Stimulated activated CD4-positive, alpha-beta T cell treated with anti-CD3 and anti-CD28 coated beads, Interleukin-15, amount 100 ng/mL, for 24 hours (primary cell): ENCODE measurements at regions not wholly inside any gene's neighbourhood (a gene's known extent, or its start where the extent isn't known, plus 50 kb on each side); places are given as distances from the start of the nearest gene placed in this dataset.

ENCODE experiments used
- DNase-seq: peaks from one replicate; pipeline ENCODE4 v3.0.0-alpha.2; 2020

DNA sequence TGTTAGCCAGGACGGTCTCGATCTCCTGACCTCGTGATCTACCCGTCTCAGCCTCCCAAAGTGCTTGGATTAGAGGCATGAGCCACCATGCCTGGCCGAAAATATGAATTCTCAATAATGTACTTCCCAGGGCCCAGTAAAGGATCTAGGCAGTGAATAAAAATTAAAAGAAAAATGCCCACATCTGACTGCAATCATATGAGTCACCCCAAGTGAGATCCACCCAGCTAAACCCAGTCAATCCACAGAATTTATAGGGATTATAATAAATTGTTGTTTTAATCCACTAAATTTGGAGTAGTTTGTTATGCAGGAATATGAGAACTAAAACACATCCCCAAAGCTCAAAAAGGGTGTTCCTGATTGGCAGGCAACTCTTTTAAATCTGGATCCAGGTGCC is 93.5 kb upstream of the STK39 start:
- DNase-seq = no peak

DNA sequence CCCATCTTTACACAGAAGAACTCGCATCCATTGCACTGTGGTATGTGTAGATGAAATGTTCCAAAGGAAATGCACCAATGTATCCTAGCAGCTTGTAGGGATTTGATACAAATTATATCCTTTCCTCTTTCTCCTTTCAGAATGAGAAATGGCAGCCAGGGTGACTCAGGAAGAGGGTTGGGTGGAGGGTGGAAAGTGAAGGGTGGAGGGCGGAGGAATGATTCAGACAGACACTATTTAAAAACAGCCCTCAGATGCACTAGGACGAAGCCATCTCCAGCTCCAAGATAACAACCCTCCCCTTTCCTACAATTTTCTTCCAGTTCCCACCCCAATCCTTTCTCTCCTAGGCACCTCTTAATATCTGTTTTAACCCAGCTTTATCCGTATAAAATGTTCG is 96.2 kb upstream of the STK39 start:
- DNase-seq = no peak

DNA sequence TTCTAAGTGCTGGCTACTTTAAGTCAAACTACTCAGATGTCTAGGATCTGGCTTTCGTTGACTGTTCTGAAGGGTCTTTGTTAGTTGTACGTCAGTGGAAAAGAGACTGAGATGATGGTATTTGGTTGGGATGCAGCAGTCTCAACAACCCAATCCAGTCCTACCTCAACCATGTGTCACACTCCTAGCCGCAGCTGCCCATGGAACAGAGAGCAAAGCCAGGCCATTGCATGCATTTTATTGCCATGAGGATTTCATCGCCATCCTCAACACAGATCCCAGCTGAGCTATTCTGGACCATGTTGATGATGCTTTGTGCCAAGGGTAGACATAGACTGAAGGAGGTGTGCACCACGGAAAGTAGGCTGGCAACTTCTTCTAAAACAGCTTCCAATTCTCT is 97.3 kb upstream of the STK39 start:
- no peak for DNase-seq

DNA sequence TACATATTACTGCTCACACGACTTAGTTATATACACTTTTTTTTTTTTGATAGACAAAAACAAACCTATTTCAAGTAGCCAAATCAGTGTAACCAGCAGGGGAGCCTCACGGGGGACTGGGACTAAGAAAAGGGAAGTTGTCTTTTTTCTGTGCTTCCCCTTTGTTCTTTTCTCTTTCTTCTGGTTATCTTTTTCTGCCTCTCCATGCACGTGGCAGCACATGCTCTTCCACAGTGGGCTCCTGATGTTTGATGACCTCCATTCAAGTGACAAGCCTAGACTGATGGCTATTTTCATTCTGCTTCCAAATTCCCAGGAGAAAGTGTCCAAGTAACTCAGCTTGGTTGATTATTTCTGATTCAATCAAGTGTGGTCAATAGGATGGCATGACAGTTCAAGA is 98.2 kb upstream of the STK39 start:
- DNase-seq = no peak

DNA sequence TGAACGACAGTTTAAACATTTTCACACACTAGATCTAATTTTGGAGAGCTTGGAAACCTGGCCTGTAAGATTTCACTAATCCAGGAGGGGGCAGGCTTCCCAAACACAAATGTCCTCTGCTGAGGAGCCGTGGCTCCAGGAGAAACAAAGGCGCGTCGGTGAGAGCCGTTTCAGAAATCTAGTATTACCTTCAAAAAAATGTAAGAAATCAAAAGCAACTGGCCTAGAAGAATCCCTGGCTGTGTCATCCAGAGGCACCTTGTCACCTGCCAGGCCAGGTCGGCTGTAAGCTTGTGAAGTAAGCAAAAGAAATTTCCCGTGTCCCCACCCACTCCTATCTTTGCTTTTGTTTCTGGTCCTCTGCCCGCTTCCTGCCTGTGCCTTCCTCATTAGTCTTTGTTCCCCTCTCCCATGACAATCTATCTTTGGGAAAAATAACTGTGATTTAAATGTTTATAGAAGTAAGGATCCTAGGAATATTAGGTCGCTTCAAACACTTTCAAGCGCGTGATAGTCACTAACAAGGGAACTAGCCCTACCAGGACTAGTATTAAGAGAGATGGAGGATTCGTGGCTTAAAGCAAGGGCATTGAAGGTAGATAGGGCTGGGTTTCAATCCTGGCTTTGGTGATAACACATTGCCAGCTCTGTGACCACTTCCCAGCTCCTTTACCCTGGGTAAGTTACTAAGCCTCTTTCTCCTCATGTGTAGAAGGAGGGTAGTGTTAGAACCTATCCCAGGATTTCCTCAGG is 99.5 kb upstream of the STK39 start:
- peak; percentile 76 for DNase-seq

DNA sequence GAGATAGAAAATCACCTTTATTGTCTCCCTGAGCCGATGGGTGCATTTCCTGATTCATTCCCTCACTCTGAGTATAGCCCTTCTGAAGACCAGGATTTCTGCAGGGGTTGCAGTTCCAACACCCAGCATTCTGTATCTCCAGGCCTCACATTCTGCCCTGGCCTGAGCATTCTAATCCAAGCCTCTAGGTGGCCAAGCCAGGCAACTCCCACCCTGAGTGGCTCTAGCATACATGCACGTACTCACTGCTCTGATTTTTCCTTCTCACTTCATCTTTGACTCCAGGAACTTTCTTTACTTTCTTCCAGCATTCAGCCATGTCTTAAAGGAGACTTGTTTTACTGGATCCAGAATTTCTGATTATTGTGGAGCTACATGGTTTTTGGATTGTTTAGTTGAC is 100.7 kb upstream of the STK39 start:
- DNase-seq = peak; percentile 12

DNA sequence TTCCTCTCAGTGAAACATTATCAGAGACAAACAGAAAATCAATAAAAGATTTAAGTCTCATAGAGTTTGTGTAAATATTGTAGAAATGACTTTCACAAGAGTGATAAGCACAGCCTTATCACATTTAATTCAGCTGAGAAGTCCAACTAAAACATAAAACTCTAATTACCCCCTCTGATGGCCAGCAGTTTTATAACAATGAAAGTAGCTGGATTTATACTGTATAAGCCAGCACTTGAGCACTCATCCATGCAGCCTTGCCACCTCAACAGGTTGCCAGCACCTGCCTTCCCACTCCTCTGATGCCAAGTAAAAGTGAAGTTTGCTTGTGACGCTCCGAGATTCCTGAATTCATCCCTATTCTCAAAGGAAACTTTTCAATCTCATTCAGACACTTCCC is 103.0 kb upstream of the STK39 start:
- DNase-seq = no peak

DNA sequence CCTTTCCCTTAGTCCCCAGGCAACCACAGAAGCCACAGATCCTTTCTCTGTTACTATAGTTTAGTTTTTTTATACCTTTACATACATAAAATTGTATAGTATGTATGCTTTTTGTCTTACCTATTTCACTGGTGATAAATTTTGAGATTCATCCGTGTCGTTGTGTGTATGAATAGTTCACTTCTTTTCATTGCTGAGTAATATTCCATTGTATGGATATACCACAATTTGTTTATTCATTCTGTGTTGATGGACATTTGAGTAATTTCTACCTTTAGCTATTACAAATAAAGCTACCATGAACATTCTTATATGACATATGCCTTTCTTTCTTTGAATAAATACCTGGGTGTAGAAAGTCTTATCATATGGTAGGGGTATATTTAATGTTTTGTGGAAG is 102.8 kb upstream of the CERS6 start:
- no peak for DNase-seq

DNA sequence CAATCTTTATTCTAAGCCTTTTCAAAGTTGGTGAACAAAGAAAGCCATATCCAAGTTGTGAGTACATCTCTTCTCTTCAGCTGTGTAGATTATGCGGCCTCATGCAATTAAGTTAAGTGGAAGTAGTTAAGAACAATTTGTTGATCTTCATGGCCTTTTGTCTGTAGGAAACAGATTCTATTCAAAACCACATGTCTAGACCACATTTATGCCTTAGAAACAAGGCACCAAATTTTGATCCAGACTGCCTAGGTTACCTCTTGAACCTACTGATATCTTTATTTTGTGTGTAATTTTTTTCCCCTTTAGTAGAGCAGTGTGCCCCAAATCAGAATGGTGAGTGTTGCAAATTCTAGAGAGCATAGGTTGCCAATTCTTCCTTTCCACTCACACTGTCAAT is 101.6 kb upstream of the CERS6 start:
- no peak for DNase-seq

DNA sequence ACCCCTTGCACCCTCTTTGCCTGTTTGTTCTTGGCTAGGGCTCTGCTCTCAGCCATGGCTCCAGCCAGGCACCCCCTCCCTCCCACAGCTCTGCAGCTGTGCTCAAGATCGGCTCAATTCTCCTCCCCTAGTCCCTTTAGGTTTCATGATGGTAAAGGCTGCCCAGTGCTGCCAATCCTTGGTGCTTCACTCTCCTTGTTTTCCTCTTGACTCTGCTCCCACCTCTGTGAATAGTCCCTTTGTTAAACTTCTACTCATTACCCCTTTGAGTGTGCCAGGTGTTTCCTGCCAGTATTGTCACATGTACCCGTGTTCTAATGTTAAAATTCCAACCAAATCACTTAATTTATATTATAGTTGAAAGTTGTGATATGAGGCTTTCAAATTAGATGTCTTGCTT is 101.0 kb upstream of the CERS6 start:
- no peak for DNase-seq

DNA sequence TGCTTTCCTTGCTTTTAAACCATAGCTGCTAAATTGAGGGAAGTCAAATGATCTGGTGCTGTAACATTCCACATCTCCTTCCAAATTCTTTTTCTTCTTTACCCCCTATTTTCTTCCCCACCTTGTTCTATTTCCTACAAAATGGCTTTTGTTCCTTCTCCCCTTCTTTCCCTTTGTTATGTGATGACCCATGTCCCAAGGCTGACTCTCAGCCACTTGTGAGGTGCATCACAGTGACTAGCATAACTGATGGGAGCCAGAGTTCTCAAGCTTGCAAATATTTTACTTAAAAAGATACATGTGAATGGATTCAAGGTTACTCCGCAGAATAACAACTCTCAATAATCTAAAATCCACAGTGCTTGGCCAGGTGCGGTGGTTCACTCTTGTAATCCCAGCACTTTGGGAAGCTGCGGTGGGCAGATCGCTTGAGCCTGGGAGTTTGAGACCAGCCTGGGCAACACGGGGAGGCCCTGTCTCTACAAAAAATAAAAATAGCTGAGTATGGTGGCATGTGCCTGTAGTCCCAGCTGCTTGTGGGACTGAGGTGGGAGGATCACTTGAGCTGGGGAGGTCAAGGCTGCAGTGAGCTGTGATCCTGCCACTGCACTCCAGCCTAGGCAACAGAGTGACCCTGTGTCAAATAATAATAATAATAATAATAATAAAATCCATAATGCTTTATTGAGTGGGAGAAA is 100.1 kb upstream of the CERS6 start:
- no peak for DNase-seq

DNA sequence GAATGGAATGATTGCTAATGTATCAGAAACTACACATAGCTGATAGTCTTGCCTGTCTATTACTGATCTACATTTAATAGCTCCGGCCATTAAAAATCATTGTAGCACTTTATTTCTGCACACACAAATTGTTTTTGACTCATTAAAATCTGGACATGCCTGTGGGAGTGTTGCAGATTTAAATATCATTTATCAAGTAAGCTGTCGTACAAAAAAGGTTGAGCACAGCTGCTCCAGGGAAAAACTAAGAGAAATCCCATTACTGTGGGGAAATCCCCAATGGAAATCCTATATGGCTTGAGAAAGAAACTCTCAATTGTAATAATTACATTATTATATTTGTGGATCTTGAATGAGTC is 99.6 kb upstream of the CERS6 start:
- no peak for DNase-seq

DNA sequence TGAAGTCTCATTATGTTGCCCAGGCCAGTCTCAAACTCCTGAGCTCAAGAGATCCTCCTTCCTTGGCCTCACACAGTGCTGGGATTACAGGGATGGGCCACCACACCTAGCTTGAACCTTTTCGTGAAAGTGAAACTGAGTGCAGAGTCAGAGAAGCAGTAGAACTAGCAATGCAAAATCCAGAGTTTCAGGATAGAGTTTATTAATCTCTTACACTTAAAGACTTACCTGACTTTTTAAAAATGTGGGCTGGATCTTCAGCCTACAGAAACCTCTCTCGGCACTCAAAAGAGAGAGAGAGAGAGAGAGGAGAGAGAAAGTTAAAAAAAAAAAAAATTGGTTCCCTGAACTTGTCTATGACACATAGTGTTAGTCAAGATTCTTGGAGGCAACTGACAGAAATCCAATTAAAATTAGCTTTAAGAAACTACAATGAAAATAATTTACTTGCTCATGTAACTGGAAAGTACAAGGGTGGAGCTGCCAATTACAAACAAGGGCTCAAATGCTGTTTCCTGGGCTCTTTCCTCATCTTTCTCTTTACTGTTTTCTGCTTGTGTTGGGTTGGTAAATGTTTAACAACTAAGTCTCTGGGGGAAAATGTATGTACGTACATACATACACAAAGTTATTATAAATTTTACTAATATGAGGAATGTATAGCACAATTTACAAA is 98.1 kb upstream of the CERS6 start:
- no peak for DNase-seq

DNA sequence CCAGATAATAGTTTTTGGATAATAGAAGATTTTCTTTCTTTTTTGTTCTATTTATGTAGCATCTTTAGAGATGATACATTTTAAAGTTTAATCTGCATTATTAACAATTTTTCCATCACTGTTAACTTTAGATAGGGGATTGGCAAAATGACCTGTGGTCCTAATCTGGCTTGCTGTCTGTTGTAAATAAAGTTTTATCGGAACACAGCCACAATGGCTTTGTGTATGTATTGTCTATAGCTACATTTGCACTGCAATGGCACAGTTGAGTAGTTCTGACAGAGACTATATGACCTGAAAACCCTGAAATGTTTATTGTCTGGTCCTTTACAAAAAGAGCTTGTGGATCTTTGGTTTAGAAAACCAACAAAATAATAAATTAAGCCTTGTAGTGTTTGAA is 97.0 kb upstream of the CERS6 start:
- no peak for DNase-seq

DNA sequence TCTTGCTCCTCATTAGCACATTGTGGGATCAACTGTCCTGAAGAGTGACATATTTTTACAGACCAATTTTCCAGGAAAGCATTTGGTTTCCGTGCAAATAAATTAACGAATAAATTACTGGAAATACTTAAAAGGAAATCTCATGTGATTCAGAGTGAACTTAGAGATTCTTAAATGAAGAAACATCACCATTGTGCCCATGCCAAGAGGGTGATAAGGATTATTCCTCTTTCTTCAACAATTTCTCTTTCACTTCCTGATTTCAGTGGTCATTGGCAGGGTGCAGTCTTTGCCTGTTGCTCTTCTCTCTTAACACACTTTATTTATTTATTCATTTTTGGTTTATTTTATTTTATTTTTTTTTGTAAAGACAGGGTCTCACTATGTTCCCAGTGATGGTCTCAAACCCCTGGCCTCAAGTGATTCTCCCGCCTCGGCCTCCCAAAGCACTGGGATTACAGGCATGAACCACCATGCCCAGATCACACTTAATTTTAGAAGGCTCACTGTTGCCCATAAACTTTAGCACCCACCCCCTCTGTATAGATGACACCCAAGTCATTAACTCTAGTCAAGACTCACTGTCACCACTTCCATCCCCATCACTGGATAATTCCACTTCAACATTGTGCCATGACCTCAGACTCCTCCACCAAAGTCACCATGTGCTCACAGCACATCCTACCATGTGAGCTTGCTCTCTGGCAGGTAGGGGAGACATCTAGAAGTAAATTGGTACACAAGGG is 92.6 kb upstream of the CERS6 start:
- no peak for DNase-seq

DNA sequence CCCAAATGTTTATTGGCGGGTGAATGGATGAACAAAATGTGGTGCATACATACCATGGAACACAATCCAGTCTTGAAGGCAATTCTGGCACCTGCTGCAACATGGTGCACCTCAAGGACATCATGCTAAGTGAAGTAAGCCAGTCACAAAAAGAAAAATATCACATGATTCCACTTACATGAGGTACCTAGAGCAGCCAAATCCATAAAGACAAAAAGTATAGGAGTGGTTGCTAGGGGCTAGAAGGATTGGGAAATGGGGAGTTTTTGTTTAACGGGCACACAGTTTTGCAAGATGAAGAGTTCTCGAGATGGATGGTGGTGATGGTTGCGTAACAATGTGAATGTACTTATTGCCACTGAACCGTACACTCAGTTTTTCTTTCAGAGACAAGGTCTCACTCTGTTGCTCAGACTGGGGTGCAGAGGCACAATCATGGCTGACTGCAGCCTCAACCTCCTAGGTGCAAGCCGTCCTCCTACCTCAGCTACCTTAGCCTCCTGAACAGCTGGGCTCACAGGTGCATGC is 90.9 kb upstream of the CERS6 start:
- DNase-seq = no peak

DNA sequence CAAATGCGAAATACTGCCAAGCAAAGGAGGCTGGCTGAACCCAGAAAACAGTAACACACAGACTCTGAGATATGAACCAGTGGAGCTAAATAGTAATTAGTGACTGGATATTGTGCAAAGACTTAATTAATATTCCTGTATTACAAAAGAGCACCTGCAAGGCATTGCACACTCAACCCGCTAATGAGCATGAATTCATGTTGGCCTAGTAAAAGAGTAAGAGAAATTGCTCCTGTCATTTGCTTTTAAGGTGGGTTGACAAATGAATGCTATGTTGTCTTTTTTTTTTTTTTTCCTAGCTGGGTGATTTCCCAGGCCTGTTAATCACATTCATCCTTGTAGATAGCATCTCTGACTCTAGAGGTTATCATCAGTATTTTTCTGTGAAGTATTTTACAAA is 87.0 kb upstream of the CERS6 start:
- DNase-seq = no peak

DNA sequence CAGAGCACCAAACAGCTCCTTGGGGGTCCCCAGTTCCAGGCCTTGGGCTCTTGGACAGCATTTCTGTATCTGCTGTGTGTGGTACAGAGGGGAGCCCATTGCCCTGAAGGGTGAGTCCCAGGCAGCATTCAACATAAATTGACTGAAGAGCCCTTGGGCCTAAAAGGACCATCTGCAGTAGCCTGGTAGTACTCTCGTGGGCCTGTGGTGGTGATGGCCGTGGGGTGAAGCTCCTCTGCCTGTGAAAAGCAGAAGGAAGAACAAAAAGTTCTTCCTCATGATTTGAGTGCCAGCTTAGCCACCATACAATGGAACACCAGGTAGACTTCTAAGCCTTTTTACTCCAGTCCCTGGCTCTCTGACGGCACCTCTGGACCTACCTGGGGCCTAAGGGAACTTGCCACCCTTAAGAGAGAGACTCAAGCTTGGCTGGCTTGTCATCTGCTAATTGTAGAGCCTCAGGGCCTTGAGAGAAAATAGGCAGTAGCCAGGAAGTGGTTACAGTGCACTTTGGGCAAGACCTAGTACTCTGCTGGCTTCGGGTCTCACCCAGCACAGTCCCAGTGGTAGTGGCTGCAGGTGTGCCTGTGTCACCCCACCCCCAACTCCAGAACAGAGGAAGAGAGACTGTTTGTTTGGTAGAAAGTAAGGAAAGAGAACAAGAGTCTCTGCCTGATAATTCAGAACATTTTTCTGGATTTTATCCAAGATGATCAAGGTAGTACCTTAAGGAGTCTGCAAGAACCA is 84.6 kb upstream of the CERS6 start:
- DNase-seq = no peak

DNA sequence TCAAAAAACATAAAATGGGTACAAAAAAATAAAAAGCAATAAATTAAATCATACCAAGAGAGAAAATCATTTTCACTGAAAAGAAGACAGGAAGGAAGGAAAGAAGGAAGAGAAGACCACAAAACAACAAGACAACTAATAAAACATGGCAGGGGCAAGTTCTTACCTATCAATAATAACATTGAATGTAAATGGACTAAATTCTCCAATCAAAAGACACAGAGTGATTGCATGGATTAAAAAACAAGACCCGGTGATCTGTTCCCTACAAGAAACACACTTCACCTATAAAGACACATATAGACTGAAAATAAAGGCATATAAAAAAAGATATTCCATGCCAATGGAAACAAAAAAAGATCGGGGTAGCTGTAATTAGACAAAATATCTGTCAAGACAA is 82.6 kb upstream of the CERS6 start:
- DNase-seq = no peak

DNA sequence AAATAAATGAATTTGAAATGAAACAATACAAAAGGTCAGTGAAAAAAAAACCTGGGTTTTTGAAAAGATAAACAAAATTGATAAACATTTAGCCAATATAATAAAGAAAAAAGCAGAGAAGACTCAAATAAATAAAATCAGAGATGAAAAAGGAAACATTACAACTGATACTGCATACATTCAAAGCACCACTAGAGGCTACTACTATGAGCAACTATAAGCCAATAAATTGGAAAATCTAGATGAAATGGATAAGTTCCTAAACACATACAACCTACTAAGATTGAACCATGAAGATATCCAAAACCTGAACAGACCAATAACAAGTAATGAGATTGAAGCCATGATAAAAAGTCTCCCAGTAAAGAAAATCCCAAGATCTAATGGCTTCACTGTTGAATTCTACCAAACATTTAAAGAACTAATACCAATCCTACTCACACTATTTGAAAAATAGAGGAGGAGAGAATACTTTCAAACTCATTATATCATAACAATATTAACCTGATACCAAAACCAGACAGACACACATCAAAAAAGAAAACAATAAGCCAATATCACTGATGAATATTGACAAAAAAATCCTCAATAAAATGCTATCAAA is 80.8 kb upstream of the CERS6 start:
- no peak for DNase-seq

DNA sequence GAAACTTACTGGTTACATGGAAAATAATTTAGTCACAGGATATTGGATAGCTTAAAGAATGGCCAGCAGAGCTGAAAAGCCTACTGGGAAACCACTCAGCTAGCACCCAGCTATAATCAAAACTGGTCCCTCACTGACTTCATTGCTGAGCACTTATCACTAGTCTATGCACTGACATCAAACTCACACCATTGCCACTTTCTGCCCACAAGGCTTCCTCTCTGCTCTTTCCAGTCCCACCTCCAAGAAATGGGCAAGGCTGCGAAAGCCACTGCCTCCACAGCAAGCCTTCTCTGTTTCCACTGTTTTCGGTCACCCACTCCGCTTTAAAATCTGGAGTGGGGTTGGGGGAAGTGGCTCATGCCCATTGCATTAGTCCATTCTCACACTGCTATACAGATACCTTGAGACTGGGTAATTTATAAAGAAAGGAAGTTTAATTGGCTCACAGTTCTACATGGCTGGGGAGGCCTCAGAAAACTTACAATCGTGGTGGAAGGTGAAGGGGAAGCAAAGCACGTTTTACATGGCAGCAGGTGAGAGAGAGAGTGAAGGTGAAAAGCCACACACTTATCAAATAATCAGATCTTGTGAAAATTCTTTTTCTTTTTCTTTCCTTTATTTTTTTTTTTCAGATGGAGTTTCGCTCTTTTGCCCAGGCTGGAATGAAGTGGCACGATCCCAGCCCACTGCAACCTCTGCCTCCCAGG is 77.0 kb upstream of the CERS6 start:
- no peak for DNase-seq

DNA sequence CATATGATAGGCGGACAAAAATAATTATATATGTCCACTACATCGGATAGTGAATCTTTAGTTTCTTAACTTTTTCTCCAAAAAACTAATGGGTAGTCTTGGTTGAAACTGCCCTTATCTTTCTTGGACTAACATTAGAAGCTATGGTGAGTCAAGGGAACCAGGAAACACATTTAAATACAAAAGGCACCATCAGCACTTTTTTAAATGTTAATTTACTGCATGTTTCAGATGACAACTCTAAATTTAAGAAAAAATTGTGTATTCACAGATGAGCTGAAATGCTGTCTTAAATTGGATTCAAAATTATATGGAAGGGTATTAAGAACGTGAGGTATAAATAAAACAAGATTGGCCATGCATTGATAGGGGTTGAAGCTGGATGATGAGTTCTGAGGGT is 75.6 kb upstream of the CERS6 start:
- no peak for DNase-seq
